22Rv1 (cell line): ENCODE measurements at regions not wholly inside any gene's neighbourhood (a gene's known extent, or its start where the extent isn't known, plus 50 kb on each side); places are given as distances from the start of the nearest gene placed in this dataset.

ENCODE experiments used
- CTCF ChIP-seq: fragments of 450-650 bp; IDR thresholded peaks from 2 replicates; pipeline ENCODE4 v1.5.1; 2017; ENCODE audit warnings: mild to moderate bottlenecking
- ZFX ChIP-seq: fragments of 450-650 bp; IDR thresholded peaks from 2 replicates; pipeline ENCODE4 v1.6.1; 2017; ENCODE audit warnings: antibody characterized with exemption, borderline replicate concordance

GRCh38 chr2:34337735-34338134 lies 738.6 kb upstream of the FAM98A start:
- TF ChIP-seq CTCF = no peak
- TF ChIP-seq ZFX = no peak
